HCT116 (cell line): ENCODE measurements at regions not wholly inside any gene's neighbourhood (a gene's known extent, or its start where the extent isn't known, plus 50 kb on each side); places are given as distances from the start of the nearest gene placed in this dataset.

Experiments
- ATAC-seq: fragments of 200-7000 bp; cut with Tn5 transposase; 2 replicates; pipeline ENCODE4 v1.9.1; 2020; ENCODE audit warnings: mild to moderate bottlenecking, moderate library complexity
- BruUV-seq: library from RNA; stranded (reverse); fragments of 400-500 nt; replicated peaks from 2 replicates; lab custom pipeline; 2021; lab: Mats Ljungman, UMichigan
- CTCF ChIA-PET: fragments of 300-600 bp; sonication (Branson Sonifier 250); formaldehyde crosslinking; loops from one replicate; lab custom pipeline; 2021; ENCODE audit warnings: antibody characterized with exemption; lab: Charles Lee
- POLR2A ChIA-PET: fragments of 300-600, 350-600 bp; sonication (Branson Sonifier 250); formaldehyde crosslinking; loops from one replicate; lab custom pipeline; 2021; ENCODE audit warnings: antibody characterized with exemption; lab: Charles Lee
- RAD21 ChIA-PET, 2 experiments: fragments of 300-600 bp; sonication (Branson Sonifier 250); formaldehyde crosslinking; loops; one replicate each; lab custom pipeline; 2023; ENCODE audit warnings: low total read pairs in 2 of 2; ENCODE audit not compliant: uncharacterized antibody in 2 of 2, unreplicated experiment in 2 of 2, low non-redundant PET in 1 of 2; lab: Charles Lee
- DNase-seq: peaks from one replicate; pipeline ENCODE4 v3.0.0-alpha.2; 2010; ENCODE audit warnings: low read depth, low spot score
- H2AFZ ChIP-seq: fragments of 200-600 bp; shearing (Covaris generic), sonication (generic); 2 replicates; pipeline ENCODE4 v1.6.1; 2017; ENCODE audit warnings: low read depth, mixed run types, mixed read lengths, antibody characterized with exemption, low read length; ENCODE audit not compliant: poor library complexity, severe bottlenecking
- H3K27ac ChIP-seq: 2 replicates; pipeline ENCODE4 v1.5.1; 2012; ENCODE audit warnings: low read depth, low read length
- H3K27me3 ChIP-seq: fragments of 200-600 bp; sonication (generic); 2 replicates; pipeline ENCODE4 v1.6.1; 2016; ENCODE audit warnings: mixed run types, low read length, mixed read lengths; ENCODE audit not compliant: insufficient read depth
- H3K36me3 ChIP-seq, 2 experiments: fragments of 200-500 bp in 1 of 2; fragments of 200-600 bp in 1 of 2; sonication (Bioruptor generic) in 1 of 2; sonication (generic) in 1 of 2; 2 replicates each; pipeline versions ENCODE4 v1.5.1 to v1.6.1; 2014 to 2016; ENCODE audit warnings: low read length in 2 of 2, inconsistent platforms in 1 of 2, mixed read lengths in 1 of 2, mixed run types in 1 of 2; ENCODE audit not compliant: insufficient read depth in 2 of 2, control insufficient read depth in 1 of 2
- H3K4me1 ChIP-seq, 2 experiments: fragments of 200-600 bp in 1 of 2; sonication (generic) in 1 of 2; 2 replicates each; pipeline versions ENCODE4 v1.5.1 to v1.6.1; 2012 to 2017; ENCODE audit warnings: low read length in 2 of 2, inconsistent platforms in 1 of 2, mild to moderate bottlenecking in 1 of 2, mixed read lengths in 1 of 2, mixed run types in 1 of 2, moderate library complexity in 1 of 2; ENCODE audit not compliant: insufficient read depth in 2 of 2, control insufficient read depth in 1 of 2
- H3K4me2 ChIP-seq: fragments of 200-600 bp; sonication (generic); 2 replicates; pipeline ENCODE4 v1.6.1; 2017; ENCODE audit warnings: mixed run types, low read length, mixed read lengths
- H3K4me3 ChIP-seq, 2 experiments: fragments of 200-600 bp in 1 of 2; sonication (generic) in 1 of 2; replicated peaks in 1 of 2; 2 replicates each; pipeline ENCODE4 v1.5.1; 2011 to 2016; ENCODE audit warnings: low read length in 2 of 2, control low read depth in 1 of 2, low read depth in 1 of 2, mild to moderate bottlenecking in 1 of 2, mixed read lengths in 1 of 2, mixed run types in 1 of 2
- H3K79me2 ChIP-seq: fragments of 200-600 bp; sonication (generic); 2 replicates; pipeline ENCODE4 v1.6.1; 2017; ENCODE audit warnings: mild to moderate bottlenecking, mixed run types, low read length, moderate library complexity, mixed read lengths; ENCODE audit not compliant: insufficient read depth
- H3K9ac ChIP-seq: fragments of 200-600 bp; sonication (generic); 2 replicates; pipeline ENCODE4 v1.6.1; 2016; ENCODE audit warnings: low read length, mixed read lengths
- H3K9me2 ChIP-seq: fragments of 200-600 bp; sonication (generic), shearing (Covaris generic); 2 replicates; pipeline ENCODE4 v1.6.1; 2017; ENCODE audit warnings: mixed run types, mild to moderate bottlenecking, moderate library complexity; ENCODE audit not compliant: insufficient read depth
- H3K9me3 ChIP-seq, 2 experiments: fragments of 200-500 bp in 1 of 2; fragments of 200-600 bp in 1 of 2; sonication (Bioruptor generic) in 1 of 2; sonication (generic) in 1 of 2; 2 replicates each; pipeline ENCODE4 v1.6.1; 2014 to 2017; ENCODE audit warnings: low read length in 2 of 2, mixed read lengths in 2 of 2, inconsistent platforms in 1 of 2, low read depth in 1 of 2, mild to moderate bottlenecking in 1 of 2, mixed run types in 1 of 2, moderate library complexity in 1 of 2; ENCODE audit not compliant: control insufficient read depth in 1 of 2, insufficient read depth in 1 of 2
- H4K20me1 ChIP-seq: fragments of 200-600 bp; sonication (generic), shearing (Covaris generic); 2 replicates; pipeline ENCODE4 v1.6.1; 2017; ENCODE audit warnings: mixed run types, mild to moderate bottlenecking, moderate library complexity; ENCODE audit not compliant: insufficient read depth
- ATF3 ChIP-seq: IDR thresholded peaks from 2 replicates; pipeline ENCODE4 v1.6.1; 2012
- EGR1 ChIP-seq: IDR thresholded peaks from 2 replicates; pipeline ENCODE4 v1.6.1; 2012; ENCODE audit warnings: low read depth
- ELF1 ChIP-seq: IDR thresholded peaks from 2 replicates; pipeline ENCODE4 v1.6.1; 2012; ENCODE audit warnings: low read depth, borderline replicate concordance
- EZH2 ChIP-seq: fragments of 200-600 bp; sonication (generic); IDR thresholded peaks from 2 replicates; pipeline ENCODE4 v1.6.1; 2017; ENCODE audit warnings: antibody characterized with exemption, mixed run types
- FOSL1 ChIP-seq: IDR thresholded peaks from 2 replicates; pipeline ENCODE4 v1.6.1; 2012; ENCODE audit warnings: low read depth
- POLR2AphosphoS5 ChIP-seq: IDR thresholded peaks from 2 replicates; pipeline ENCODE4 v1.6.1; 2011; ENCODE audit warnings: mild to moderate bottlenecking, low read depth, low read length, moderate library complexity
- REST ChIP-seq: IDR thresholded peaks from 2 replicates; pipeline ENCODE4 v1.6.1; 2012; ENCODE audit warnings: low read depth
- SP1 ChIP-seq: IDR thresholded peaks from 2 replicates; pipeline ENCODE4 v1.6.1; 2012; ENCODE audit warnings: low read depth
- SRF ChIP-seq: IDR thresholded peaks from 2 replicates; pipeline ENCODE4 v1.6.1; 2012; ENCODE audit warnings: low read depth
- TCF7L2 ChIP-seq: IDR thresholded peaks from 2 replicates; pipeline ENCODE4 v1.7.0; 2011; ENCODE audit warnings: borderline replicate concordance, inconsistent platforms; ENCODE audit not compliant: insufficient read depth, insufficient read length; ENCODE audit errors: extremely low read depth
- ZBTB33 ChIP-seq: IDR thresholded peaks from 2 replicates; pipeline ENCODE4 v1.6.1; 2011; ENCODE audit warnings: mild to moderate bottlenecking, low read length, moderate library complexity; ENCODE audit not compliant: insufficient replicate concordance; ENCODE audit errors: extremely low read depth
- ZFX ChIP-seq: fragments of 450-650 bp; IDR thresholded peaks from 2 replicates; pipeline ENCODE4 v1.6.1; 2017
- ZNF274 ChIP-seq: fragments of 200-500 bp; sonication (Bioruptor generic); IDR thresholded peaks from 2 replicates; pipeline ENCODE4 v1.6.1; 2014; ENCODE audit warnings: mild to moderate bottlenecking, low read depth, low read length, inconsistent platforms
- intact Hi-C: fragments of 100-400 bp; cut with micrococcal nuclease; formaldehyde crosslinking; loops from 2 replicates; pipeline ENCODE4 v1.10.0; 2022

- DNase-seq (no peak), ATAC-seq (no peak)
- ChIA-PET RAD21 (no interaction called here), POLR2A (no interaction called here), CTCF (no interaction called here)
- Histone ChIP-seq H3K27ac (no peak overlapping the region), H3K4me3 (no peak overlapping the region), H4K20me1 (no peaks in the 10 kb centered on the region), H3K9me2 (no peaks in the 10 kb centered on the region), H3K27me3 (peaks cover 26% of the 10 kb centered on the region), H3K4me2 (no peak overlapping the region), H3K9me3 (no peaks in the 10 kb centered on the region), H3K79me2 (no peaks in the 10 kb centered on the region), H3K4me1 (no peaks in the 10 kb centered on the region), H2AFZ (no peak overlapping the region), H3K9ac (no peak overlapping the region), H3K36me3 (no peaks in the 10 kb centered on the region)
- intact Hi-C loops, result loop anchor here (5.0 kb wide), 1 partner anchor 278 kb away; no protein-coding TSS in a partner anchor
- TF ChIP-seq EGR1 (no peak), ZBTB33 (no peak), ELF1 (no peak), POLR2AphosphoS5 (no peak), REST (no peak), SP1 (no peak), ZFX (no peak), EZH2 (no peak), FOSL1 (no peak), TCF7L2 (no peak), ATF3 (no peak), ZNF274 (no peak), SRF (no peak)
- BruUV-seq, result no TSS peak
These were observed 172.0 kb upstream of the LMCD1 start for GRCh38 chr3:8329598-8329997.
